Lower leg skin (tissue), 3 donors: ENCODE measurements at regions not wholly inside any gene's neighbourhood (a gene's known extent, or its start where the extent isn't known, plus 50 kb on each side); places are given as distances from the start of the nearest gene placed in this dataset.

Experiments
- CTCF ChIP-seq, 3 donors: fragments of 450-650 bp; IDR thresholded peaks; one replicate each; pipeline ENCODE4 v1.5.1; 2016; ENCODE audit warnings: antibody characterized with exemption in 3 of 3, mild to moderate bottlenecking in 3 of 3, moderate library complexity in 2 of 3
- POLR2A ChIP-seq, 2 donors: fragments of 450-650 bp; IDR thresholded peaks; one replicate each; pipeline ENCODE4 v1.6.1; 2016 to 2017; ENCODE audit warnings: antibody characterized with exemption in 2 of 2, mild to moderate bottlenecking in 1 of 2, moderate library complexity in 1 of 2

DNA sequence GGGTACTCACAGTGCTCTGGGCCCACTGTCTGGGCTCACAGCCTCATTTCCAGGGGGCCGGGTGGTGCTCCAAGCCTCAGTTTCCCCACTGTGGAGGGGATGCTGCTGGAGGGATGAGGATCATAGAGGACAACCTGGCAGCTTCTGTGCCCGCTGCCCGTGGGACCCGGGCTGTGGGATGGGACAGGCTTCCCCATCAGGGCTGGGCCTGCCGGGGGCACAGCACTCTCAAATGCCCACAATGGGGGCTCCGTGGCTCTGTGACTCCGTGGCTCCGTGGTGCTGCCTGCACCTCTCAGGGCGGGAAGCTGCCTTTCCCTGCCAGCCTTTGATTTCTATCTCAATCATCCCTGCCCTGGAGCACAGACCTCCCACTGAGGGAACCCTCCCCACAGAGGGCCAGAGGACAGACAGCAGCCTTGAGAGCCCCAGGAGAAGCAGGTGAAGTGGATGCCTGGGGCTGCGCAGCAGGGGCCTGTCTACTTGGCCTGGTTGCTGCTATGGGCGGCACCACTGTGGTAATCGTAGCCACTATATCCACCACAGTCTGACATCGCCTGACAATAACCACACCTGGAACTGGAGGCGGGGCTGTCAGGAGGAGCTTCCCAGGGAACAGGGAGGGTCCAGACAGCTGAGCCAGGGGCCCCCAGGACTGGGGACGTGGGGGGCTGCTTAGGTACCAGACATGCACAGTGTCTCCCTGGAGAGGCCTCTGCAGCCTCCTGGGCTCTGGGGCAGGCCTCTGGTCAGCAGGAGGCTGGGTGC lies 375.9 kb downstream of the TMEM121 start:
- no peak for TF ChIP-seq CTCF (IDR thresholded peaks at IDR 0.05)
- no peak for TF ChIP-seq POLR2A (IDR thresholded peaks at IDR 0.05)
